HepG2 (cell line): ENCODE measurements at regions not wholly inside any gene's neighbourhood (a gene's known extent, or its start where the extent isn't known, plus 50 kb on each side); places are given as distances from the start of the nearest gene placed in this dataset.

Source experiments
- ATAC-seq: fragments of 200-7000 bp; cut with Tn5 transposase; 3 replicates; pipeline ENCODE4 v1.9.1; 2020; ENCODE audit warnings: mild to moderate bottlenecking, moderate library complexity
- BruUV-seq: library from RNA; stranded (reverse); fragments of 400-500 nt; replicated peaks from 2 replicates; lab custom pipeline; 2021; lab: Mats Ljungman, UMichigan
- CTCF ChIA-PET: fragments of 300-600 bp; formaldehyde crosslinking; extraction: SDS; loops from one replicate; lab custom pipeline; 2021; ENCODE audit warnings: low total read pairs, inconsistent platforms, low intra/inter-chr PET ratio; lab: Yijun Ruan, JAX
- POLR2A ChIA-PET: fragments of 350-600 bp; sonication (Branson Sonifier 250); formaldehyde crosslinking; loops from one replicate; lab custom pipeline; 2020; ENCODE audit warnings: antibody characterized with exemption, inconsistent platforms; lab: Yijun Ruan, JAX
- DNase-seq: peaks from one replicate; pipeline ENCODE4 v3.0.0-alpha.2; 2015; ENCODE audit warnings: low spot score
- FAIRE-seq: peaks from 3 replicates; lab custom pipeline; 2011; peaks lifted over from hg19 to GRCh38; lab: Jason Lieb, UNC
- H2AFZ ChIP-seq: one replicate; pipeline ENCODE4 v1.6.1; 2011; ENCODE audit warnings: low read length, inconsistent platforms
- H3K27ac ChIP-seq: fragments of 300-600 bp; 3 replicates; pipeline ENCODE4 v1.8.0; 2011; ENCODE audit warnings: mixed run types, mild to moderate bottlenecking, mixed read lengths, low read length, inconsistent platforms; ENCODE audit not compliant: insufficient read depth; ENCODE audit errors: extremely low read length
- H3K27me3 ChIP-seq, 2 experiments: fragments of 200-600 bp in 1 of 2; 2 replicates in 1 of 2; 3 replicates in 1 of 2; pipeline versions ENCODE4 v1.6.0 to v1.8.0; 2011; ENCODE audit warnings: low read length in 2 of 2, mild to moderate bottlenecking in 2 of 2, moderate library complexity in 2 of 2, inconsistent platforms in 1 of 2; ENCODE audit not compliant: insufficient read depth in 2 of 2, control insufficient read depth in 1 of 2
- H3K36me3 ChIP-seq, 2 experiments: fragments of 200-600 bp in 1 of 2; replicated peaks in 1 of 2; 2 replicates in 1 of 2; 3 replicates in 1 of 2; pipeline versions ENCODE4 v1.5.1 to v1.8.0; 2011; ENCODE audit warnings: low read length in 2 of 2, inconsistent platforms in 1 of 2; ENCODE audit not compliant: insufficient read depth in 2 of 2, control insufficient read depth in 1 of 2
- H3K4me1 ChIP-seq: 2 replicates; pipeline ENCODE4 v1.5.1; 2012; ENCODE audit warnings: low read length, inconsistent platforms; ENCODE audit not compliant: insufficient read depth
- H3K4me2 ChIP-seq: 2 replicates; pipeline ENCODE4 v1.6.0; 2011; ENCODE audit warnings: low read depth, low read length, inconsistent platforms
- H3K4me3 ChIP-seq, 3 experiments: fragments of 200-600 bp in 1 of 3; sonication (generic), shearing (Covaris generic) in 1 of 3; replicated peaks in 1 of 3; 2 replicates each; pipeline ENCODE4 v1.5.1; 2011 to 2016; ENCODE audit warnings: low read length in 3 of 3, inconsistent platforms in 2 of 3, low read depth in 2 of 3, mild to moderate bottlenecking in 2 of 3, control low read depth in 1 of 3, mixed read lengths in 1 of 3; ENCODE audit not compliant: insufficient read depth in 1 of 3
- H3K79me2 ChIP-seq: one replicate; pipeline ENCODE4 v1.6.1; 2011; ENCODE audit warnings: low read length, inconsistent platforms; ENCODE audit not compliant: insufficient read depth
- H3K9ac ChIP-seq: 2 replicates; pipeline ENCODE4 v1.6.0; 2011; ENCODE audit warnings: mild to moderate bottlenecking, low read depth, low read length, inconsistent platforms; ENCODE audit not compliant: insufficient read depth
- H3K9me3 ChIP-seq: 2 replicates; pipeline ENCODE4 v1.5.1; 2012; ENCODE audit warnings: mild to moderate bottlenecking, low read length
- H4K20me1 ChIP-seq: 2 replicates; pipeline ENCODE4 v1.6.0; 2011; ENCODE audit warnings: inconsistent platforms, mild to moderate bottlenecking, low read length, moderate library complexity; ENCODE audit not compliant: insufficient read depth
- ERF ChIP-seq: IDR thresholded peaks from 2 replicates; pipeline ENCODE4 v1.6.1; 2018; ENCODE audit warnings: missing biosample characterization, missing genetic modification reagents
- MED8 ChIP-seq: sonication (generic); formaldehyde crosslinking; IDR thresholded peaks from 2 replicates; pipeline ENCODE4 v1.8.1; 2023; ENCODE audit warnings: mild to moderate bottlenecking, missing genetic modification reagents; ENCODE audit not compliant: insufficient replicate concordance
- NR2F2 ChIP-seq: IDR thresholded peaks from 2 replicates; pipeline ENCODE4 v1.6.1; 2012; ENCODE audit warnings: low read depth, inconsistent platforms, borderline replicate concordance
- PCBP1 ChIP-seq: fragments of 200-400 bp; formaldehyde crosslinking; IDR thresholded peaks from 2 replicates; pipeline ENCODE4 v1.6.1; 2017; ENCODE audit warnings: mild to moderate bottlenecking, low read depth, low read length, borderline replicate concordance
- PHF8 ChIP-seq: sonication (generic); formaldehyde crosslinking; IDR thresholded peaks from 2 replicates; pipeline ENCODE4 v1.5.0; 2020; ENCODE audit warnings: missing genetic modification reagents
- SIX4 ChIP-seq: sonication (generic); formaldehyde crosslinking; IDR thresholded peaks from 2 replicates; pipeline ENCODE4 v1.4.0; 2020; ENCODE audit warnings: missing genetic modification reagents
- THAP11 ChIP-seq: IDR thresholded peaks from 2 replicates; pipeline ENCODE4 v1.6.1; 2016; ENCODE audit warnings: missing biosample characterization, missing genetic modification reagents
- ZFP37 ChIP-seq: sonication (generic); formaldehyde crosslinking; IDR thresholded peaks from 2 replicates; pipeline ENCODE4 v1.4.0; 2020; ENCODE audit warnings: missing genetic modification reagents, borderline replicate concordance
- ZMYM2 ChIP-seq: sonication (generic); formaldehyde crosslinking; IDR thresholded peaks from 2 replicates; pipeline ENCODE4 v1.8.0; 2022; ENCODE audit warnings: mild to moderate bottlenecking, missing genetic modification reagents
- ZNF143 ChIP-seq: sonication (generic); formaldehyde crosslinking; IDR thresholded peaks from 2 replicates; pipeline ENCODE4 v1.4.0; 2020; ENCODE audit warnings: missing genetic modification reagents
- ZNF562 ChIP-seq: sonication (generic); formaldehyde crosslinking; IDR thresholded peaks from 2 replicates; pipeline ENCODE4 v1.8.0; 2022; ENCODE audit warnings: missing genetic modification reagents, borderline replicate concordance
- ZNF792 ChIP-seq: IDR thresholded peaks from 2 replicates; pipeline ENCODE4 v1.6.1; 2016
- WGBS: methylation state at CpG from one replicate; pipeline ENCODE4 v1.1.6; 2017; ENCODE audit warnings: low lambda C conversion rate; 5-methylcytosine and 5-hydroxymethylcytosine counted together
- in situ Hi-C: cut with HindIII; loops from 2 replicates; pipeline ENCODE4 v1.10.0; 2017; ENCODE audit warnings: low pct_unique_long_range_greater_than_20kb; ENCODE audit not compliant: extremely low pct_ligation_motif_present
- intact Hi-C: fragments of 100-400 bp; cut with micrococcal nuclease; formaldehyde crosslinking; loops from one replicate; pipeline ENCODE4 v1.10.0; 2022; ENCODE audit not compliant: unreplicated experiment
- TF ChIP-seq, protein P1 (sequence below): sonication (generic); formaldehyde crosslinking; IDR thresholded peaks from 2 replicates; pipeline ENCODE4 v1.4.0; 2020; ENCODE audit warnings: low read depth, mild to moderate bottlenecking, missing genetic modification reagents
- TF ChIP-seq, protein P2 (sequence below): sonication (generic); formaldehyde crosslinking; conservative IDR thresholded peaks from 2 replicates; pipeline ENCODE4 v1.4.0; 2020; ENCODE audit warnings: missing genetic modification reagents
- TF ChIP-seq, protein P3 (sequence below): sonication (generic); formaldehyde crosslinking; IDR thresholded peaks from 2 replicates; pipeline ENCODE4 v1.4.0; 2020; ENCODE audit warnings: mild to moderate bottlenecking, missing genetic modification reagents
- TF ChIP-seq, protein P4 (sequence below): sonication (generic); formaldehyde crosslinking; IDR thresholded peaks from 2 replicates; pipeline ENCODE4 v1.4.0; 2020; ENCODE audit warnings: missing genetic modification reagents

DNA sequence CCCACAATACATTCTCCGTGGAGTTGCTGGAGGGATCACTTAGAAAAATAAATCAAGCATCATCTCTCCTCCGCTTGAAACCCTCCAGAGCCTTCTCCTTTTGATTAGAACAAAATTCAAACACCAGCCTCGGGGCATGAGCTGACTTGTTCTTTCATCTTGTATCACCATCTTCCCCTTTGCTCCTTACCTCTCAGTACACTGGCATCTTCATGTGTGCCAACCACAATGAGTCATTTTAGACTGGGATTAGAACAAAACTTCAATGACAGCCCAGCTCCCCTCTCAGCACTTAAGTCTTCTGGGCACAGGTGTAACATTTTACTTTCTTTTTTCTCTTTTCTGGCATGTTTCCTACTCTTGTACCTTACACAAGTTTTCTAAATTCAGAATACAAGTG lies 1159.2 kb upstream of the TMEM132C start:
- CTCF ChIA-PET: interaction anchor here (2.2 kb wide), 1 partner anchor 273 kb away, joined by 20 read pairs; no protein-coding TSS in a partner anchor
- no peak for ATAC-seq
- in situ Hi-C loops: loop anchor here (25.0 kb wide), 2 partner anchors 280 to 580 kb away; no protein-coding TSS in a partner anchor

More for the DNA sequence above, 1159.2 kb upstream of the TMEM132C start:
- Histone ChIP-seq H2AFZ (no peak overlapping the region), H3K9ac (no peak overlapping the region), H3K27ac (no peak overlapping the region), H3K4me1 (no peaks in the 10 kb centered on the region), H3K9me3 (no peaks in the 10 kb centered on the region), H3K36me3 (no peaks in the 10 kb centered on the region), H3K4me2 (no peak overlapping the region), H4K20me1 (no peaks in the 10 kb centered on the region), H3K79me2 (no peaks in the 10 kb centered on the region), H3K27me3 (no peaks in the 10 kb centered on the region), H3K4me3 (no peak overlapping the region)
- no TSS peak for BruUV-seq
- FAIRE-seq (no peak), DNase-seq (no peak)
- TF ChIP-seq, protein P1, sequence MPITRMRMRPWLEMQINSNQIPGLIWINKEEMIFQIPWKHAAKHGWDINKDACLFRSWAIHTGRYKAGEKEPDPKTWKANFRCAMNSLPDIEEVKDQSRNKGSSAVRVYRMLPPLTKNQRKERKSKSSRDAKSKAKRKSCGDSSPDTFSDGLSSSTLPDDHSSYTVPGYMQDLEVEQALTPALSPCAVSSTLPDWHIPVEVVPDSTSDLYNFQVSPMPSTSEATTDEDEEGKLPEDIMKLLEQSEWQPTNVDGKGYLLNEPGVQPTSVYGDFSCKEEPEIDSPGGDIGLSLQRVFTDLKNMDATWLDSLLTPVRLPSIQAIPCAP (CRISPR knock-in tag): no peak
- TF ChIP-seq, protein P2, sequence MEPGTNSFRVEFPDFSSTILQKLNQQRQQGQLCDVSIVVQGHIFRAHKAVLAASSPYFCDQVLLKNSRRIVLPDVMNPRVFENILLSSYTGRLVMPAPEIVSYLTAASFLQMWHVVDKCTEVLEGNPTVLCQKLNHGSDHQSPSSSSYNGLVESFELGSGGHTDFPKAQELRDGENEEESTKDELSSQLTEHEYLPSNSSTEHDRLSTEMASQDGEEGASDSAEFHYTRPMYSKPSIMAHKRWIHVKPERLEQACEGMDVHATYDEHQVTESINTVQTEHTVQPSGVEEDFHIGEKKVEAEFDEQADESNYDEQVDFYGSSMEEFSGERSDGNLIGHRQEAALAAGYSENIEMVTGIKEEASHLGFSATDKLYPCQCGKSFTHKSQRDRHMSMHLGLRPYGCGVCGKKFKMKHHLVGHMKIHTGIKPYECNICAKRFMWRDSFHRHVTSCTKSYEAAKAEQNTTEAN (CRISPR knock-in tag): no peak
- no peak for TF ChIP-seq ZNF143 (CRISPR knock-in tag)
- TF ChIP-seq PHF8 (CRISPR knock-in tag): no peak
- TF ChIP-seq MED8 (CRISPR knock-in tag): no peak
- no peak for TF ChIP-seq PCBP1
- no peak for TF ChIP-seq NR2F2
- TF ChIP-seq ZNF792: no peak
- TF ChIP-seq ZNF562 (CRISPR knock-in tag): no peak
- no peak for TF ChIP-seq ZFP37 (CRISPR knock-in tag)
- TF ChIP-seq THAP11 (CRISPR knock-in tag): no peak
- TF ChIP-seq, protein P3, sequence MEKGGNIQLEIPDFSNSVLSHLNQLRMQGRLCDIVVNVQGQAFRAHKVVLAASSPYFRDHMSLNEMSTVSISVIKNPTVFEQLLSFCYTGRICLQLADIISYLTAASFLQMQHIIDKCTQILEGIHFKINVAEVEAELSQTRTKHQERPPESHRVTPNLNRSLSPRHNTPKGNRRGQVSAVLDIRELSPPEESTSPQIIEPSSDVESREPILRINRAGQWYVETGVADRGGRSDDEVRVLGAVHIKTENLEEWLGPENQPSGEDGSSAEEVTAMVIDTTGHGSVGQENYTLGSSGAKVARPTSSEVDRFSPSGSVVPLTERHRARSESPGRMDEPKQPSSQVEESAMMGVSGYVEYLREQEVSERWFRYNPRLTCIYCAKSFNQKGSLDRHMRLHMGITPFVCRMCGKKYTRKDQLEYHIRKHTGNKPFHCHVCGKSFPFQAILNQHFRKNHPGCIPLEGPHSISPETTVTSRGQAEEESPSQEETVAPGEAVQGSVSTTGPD (CRISPR knock-in tag): no peak
- TF ChIP-seq ZMYM2 (CRISPR knock-in tag): no peak
- TF ChIP-seq, protein P4, sequence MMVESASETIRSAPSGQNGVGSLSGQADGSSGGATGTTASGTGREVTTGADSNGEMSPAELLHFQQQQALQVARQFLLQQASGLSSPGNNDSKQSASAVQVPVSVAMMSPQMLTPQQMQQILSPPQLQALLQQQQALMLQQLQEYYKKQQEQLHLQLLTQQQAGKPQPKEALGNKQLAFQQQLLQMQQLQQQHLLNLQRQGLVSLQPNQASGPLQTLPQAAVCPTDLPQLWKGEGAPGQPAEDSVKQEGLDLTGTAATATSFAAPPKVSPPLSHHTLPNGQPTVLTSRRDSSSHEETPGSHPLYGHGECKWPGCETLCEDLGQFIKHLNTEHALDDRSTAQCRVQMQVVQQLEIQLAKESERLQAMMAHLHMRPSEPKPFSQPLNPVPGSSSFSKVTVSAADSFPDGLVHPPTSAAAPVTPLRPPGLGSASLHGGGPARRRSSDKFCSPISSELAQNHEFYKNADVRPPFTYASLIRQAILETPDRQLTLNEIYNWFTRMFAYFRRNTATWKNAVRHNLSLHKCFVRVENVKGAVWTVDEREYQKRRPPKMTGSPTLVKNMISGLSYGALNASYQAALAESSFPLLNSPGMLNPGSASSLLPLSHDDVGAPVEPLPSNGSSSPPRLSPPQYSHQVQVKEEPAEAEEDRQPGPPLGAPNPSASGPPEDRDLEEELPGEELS (CRISPR knock-in tag): no peak
- no peak for TF ChIP-seq ERF (CRISPR knock-in tag)
- no peak for TF ChIP-seq SIX4 (CRISPR knock-in tag)
- 0% methylated on average over 3 of the region's 3 CpGs for WGBS
- POLR2A ChIA-PET: no interaction called here
- intact Hi-C loops: loop anchor here (1.0 to 5.0 kb wide), 3 partner anchors 274 to 1575 kb away; no protein-coding TSS in a partner anchor
